Ishikawa (cell line): ENCODE measurements at regions not wholly inside any gene's neighbourhood (a gene's known extent, or its start where the extent isn't known, plus 50 kb on each side); places are given as distances from the start of the nearest gene placed in this dataset.

Source experiments
- EP300 ChIP-seq: IDR thresholded peaks from 2 replicates; pipeline ENCODE4 v1.6.1; 2012; ENCODE audit warnings: borderline replicate concordance
- MAX ChIP-seq: IDR thresholded peaks from 2 replicates; pipeline ENCODE4 v1.6.1; 2012
- TEAD4 ChIP-seq: IDR thresholded peaks from 2 replicates; pipeline ENCODE4 v1.6.1; 2012

- TF ChIP-seq MAX (no peak), TEAD4 (no peak), EP300 (no peak)
These were observed 58.0 kb downstream of the CALML3 start for GRCh38 chr10:5582736-5583135.
